SW 1271 (cell line): ENCODE measurements at regions not wholly inside any gene's neighbourhood (a gene's known extent, or its start where the extent isn't known, plus 50 kb on each side); places are given as distances from the start of the nearest gene placed in this dataset.
"Not testable (repeated sequence)": the region's sequence is repeated elsewhere in the genome, so short reads cannot be mapped to it uniquely, and the experiment has no call there.

Source experiments
- DNase-seq, 2 experiments: peaks; one replicate each; lab custom pipeline; 2025; lab: John Stamatoyannopoulos, UW

GRCh38 chr1:8169364-8170058, 143.4 kb upstream of the ERRFI1 start:
- no peak for DNase-seq

- DNase-seq = no peak
Observed at GRCh38 chr1:8167936-8168335, 141.8 kb upstream of the ERRFI1 start.

- DNase-seq = no peak
Observed at GRCh38 chr1:8166406-8166805, 140.3 kb upstream of the ERRFI1 start.

- no peak for DNase-seq
Observed at GRCh38 chr1:8165595-8166360, 139.7 kb upstream of the ERRFI1 start.

GRCh38 chr1:8164670-8165069, 138.6 kb upstream of the ERRFI1 start:
- no peak for DNase-seq

- no peak for DNase-seq
Observed at GRCh38 chr1:8163039-8163438, 136.9 kb upstream of the ERRFI1 start.

GRCh38 chr1:8162168-8162567, 136.1 kb upstream of the ERRFI1 start:
- DNase-seq = no peak

GRCh38 chr1:8161546-8162105, 135.5 kb upstream of the ERRFI1 start:
- peak in 1 of 2 experiments; percentile 61 for DNase-seq

GRCh38 chr1:8159470-8160024, 133.4 kb upstream of the ERRFI1 start:
- no peak for DNase-seq

- no peak for DNase-seq
Observed at GRCh38 chr1:8158995-8159394, 132.9 kb upstream of the ERRFI1 start.

GRCh38 chr1:8157765-8158164, 131.7 kb upstream of the ERRFI1 start:
- no peak for DNase-seq

GRCh38 chr1:8155528-8156186, 129.5 kb upstream of the ERRFI1 start:
- no peak for DNase-seq

- no peak for DNase-seq
Observed at GRCh38 chr1:8154621-8155052, 128.5 kb upstream of the ERRFI1 start.

GRCh38 chr1:8153961-8154360, 127.9 kb upstream of the ERRFI1 start:
- DNase-seq = no peak

GRCh38 chr1:8152731-8153702, 126.9 kb upstream of the ERRFI1 start:
- no peak for DNase-seq

GRCh38 chr1:8151647-8152046, 125.5 kb upstream of the ERRFI1 start:
- DNase-seq = no peak

GRCh38 chr1:8149756-8150155, 123.6 kb upstream of the ERRFI1 start:
- not testable (repeated sequence) for DNase-seq

GRCh38 chr1:8147956-8148355, 121.8 kb upstream of the ERRFI1 start:
- no peak for DNase-seq

GRCh38 chr1:8146257-8146855, 120.2 kb upstream of the ERRFI1 start:
- DNase-seq = no peak

GRCh38 chr1:8145545-8146202, 119.6 kb upstream of the ERRFI1 start:
- DNase-seq = no peak
